ENCODE measurements at regions not wholly inside any gene's neighbourhood (a gene's known extent, or its start where the extent isn't known, plus 50 kb on each side); places are given as distances from the start of the nearest gene placed in this dataset.
A peak's percentile ranks its signal among the peaks of the same experiment; 100 is the strongest.

- Mint-ChIP-seq H3K36me3 (ENCODE audit: low read depth) (no peaks in the 10 kb centered on the region), H3K27me3 (ENCODE audit: low read depth) (peaks cover 33% of the 10 kb centered on the region), H3K4me1 (ENCODE audit: low read depth) (no peaks in the 10 kb centered on the region), H3K9me3 (no peaks in the 10 kb centered on the region), H3K4me3 (ENCODE audit: low read depth) (no peak overlapping the region), H3K27ac (no peak overlapping the region)
- intact Hi-C loops (cut with micrococcal nuclease): loop anchor here (1.0 kb wide), 1 partner anchor 24 kb away; no protein-coding TSS in a partner anchor
- DNase-seq (ENCODE audit: low spot score): no peak
These were observed 106.8 kb downstream of the VPREB1 start for GRCh38 chr22:22351366-22351765.

GRCh38 chr22:22352371-22352999, 107.9 kb downstream of the VPREB1 start:
- intact Hi-C loops (cut with micrococcal nuclease): no loop called here
- no peak for DNase-seq (ENCODE audit: low spot score)
- Mint-ChIP-seq H3K4me3 (ENCODE audit: low read depth) (no peak overlapping the region), H3K9me3 (no peaks in the 10 kb centered on the region), H3K27me3 (ENCODE audit: low read depth) (peaks cover 32% of the 10 kb centered on the region), H3K27ac (no peak overlapping the region), H3K36me3 (ENCODE audit: low read depth) (no peaks in the 10 kb centered on the region), H3K4me1 (ENCODE audit: low read depth) (peaks cover 6% of the 10 kb centered on the region)

DNA sequence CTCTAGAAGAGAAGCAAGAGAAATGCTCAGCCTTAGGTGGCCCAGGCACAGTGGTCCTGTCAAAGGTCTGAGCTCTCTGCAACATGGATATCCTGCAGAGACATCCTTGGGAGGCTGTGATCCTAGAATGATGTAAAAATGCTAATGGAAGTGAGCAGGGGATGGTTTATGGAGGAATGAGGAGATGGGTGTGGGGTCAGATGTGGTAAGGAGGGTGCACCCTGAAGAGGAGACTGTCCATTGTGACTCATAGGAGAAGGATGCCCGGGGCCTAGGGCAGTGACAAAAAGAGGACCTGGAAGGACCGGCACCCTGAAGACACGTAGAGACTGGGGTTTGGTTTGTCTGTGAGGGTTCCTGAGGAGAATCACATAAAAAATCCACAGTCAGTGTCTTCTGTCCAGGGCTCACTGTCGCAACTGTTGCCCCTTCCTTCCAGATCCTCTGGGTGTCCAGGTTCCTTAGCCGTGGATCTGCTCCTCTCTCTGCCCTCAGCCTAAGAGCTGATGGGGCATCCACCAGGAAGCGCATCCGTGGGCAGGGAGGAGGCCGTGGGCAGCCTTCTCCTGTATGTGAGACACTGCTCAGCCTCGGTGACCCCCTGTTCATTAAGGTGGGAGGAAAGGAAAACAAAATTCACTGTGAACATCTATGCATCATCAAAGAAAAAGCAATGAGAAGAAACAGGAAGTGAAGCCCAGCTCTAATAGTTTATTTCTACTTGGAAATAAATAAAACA, 110.7 kb downstream of the VPREB1 start:
- peaks cover 24% of the 10 kb centered on the region for H3K27me3 Mint-ChIP-seq (ENCODE audit: low read depth)
- no peak overlapping the region for H3K4me3 Mint-ChIP-seq (ENCODE audit: low read depth)
- intact Hi-C loops (cut with micrococcal nuclease): no loop called here
- no peak for DNase-seq (ENCODE audit: low spot score)
- no peaks in the 10 kb centered on the region for H3K36me3 Mint-ChIP-seq (ENCODE audit: low read depth)
- no peaks in the 10 kb centered on the region for H3K9me3 Mint-ChIP-seq
- H3K4me1 Mint-ChIP-seq (ENCODE audit: low read depth): peaks cover 6% of the 10 kb centered on the region
- H3K27ac Mint-ChIP-seq: no peak overlapping the region

DNA sequence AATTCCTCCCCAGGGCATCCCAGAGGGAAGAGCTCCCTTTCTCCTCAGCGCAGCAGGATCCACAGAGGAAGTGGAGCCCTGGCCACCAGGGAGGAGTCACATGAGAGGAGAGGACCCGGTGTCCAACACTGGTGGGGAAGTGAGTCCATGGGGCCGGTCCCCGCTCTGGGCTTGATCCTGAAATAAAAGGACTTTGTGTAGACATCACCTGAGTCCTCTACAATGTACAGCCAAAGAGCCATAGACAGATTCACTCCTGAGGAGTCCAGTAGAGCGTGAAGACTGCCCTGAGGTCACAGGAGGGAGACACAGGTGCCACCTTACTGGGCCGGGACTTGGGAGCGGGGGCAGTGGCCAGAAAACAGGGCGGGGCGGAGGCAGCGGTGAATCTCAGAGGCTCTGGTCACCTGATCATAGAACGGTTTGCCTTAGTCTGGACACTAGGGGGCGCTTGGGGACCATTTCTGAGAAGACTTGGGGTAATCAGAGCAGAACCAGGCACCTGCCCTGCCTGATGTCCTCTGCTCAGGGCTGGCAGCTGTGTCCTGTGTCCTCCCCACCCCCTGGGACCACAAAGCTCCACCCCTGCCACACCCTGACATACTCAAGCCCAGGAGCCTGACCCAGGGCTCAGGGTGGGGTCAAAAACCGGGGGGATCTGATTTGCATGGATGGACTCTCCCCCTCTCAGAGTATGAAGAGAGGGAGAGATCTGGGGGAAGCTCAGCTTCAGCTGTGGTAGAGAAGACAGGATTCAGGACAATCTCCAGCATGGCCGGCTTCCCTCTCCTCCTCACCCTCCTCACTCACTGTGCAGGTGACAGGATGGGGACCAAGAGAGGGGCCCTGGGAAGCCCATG, 112.7 kb downstream of the VPREB1 start:
- Mint-ChIP-seq H3K27ac (no peak overlapping the region), H3K4me1 (ENCODE audit: low read depth) (peaks cover 6% of the 10 kb centered on the region), H3K27me3 (ENCODE audit: low read depth) (peaks cover 38% of the 10 kb centered on the region), H3K36me3 (ENCODE audit: low read depth) (no peaks in the 10 kb centered on the region), H3K4me3 (ENCODE audit: low read depth) (no peak overlapping the region), H3K9me3 (no peaks in the 10 kb centered on the region)
- DNase-seq (ENCODE audit: low spot score): peak; percentile 71
- intact Hi-C loops (cut with micrococcal nuclease): no loop called here

GRCh38 chr22:22358152-22358551, 113.6 kb downstream of the VPREB1 start:
- Mint-ChIP-seq H3K27me3 (ENCODE audit: low read depth) (peaks cover 44% of the 10 kb centered on the region), H3K36me3 (ENCODE audit: low read depth) (no peaks in the 10 kb centered on the region), H3K27ac (no peak overlapping the region), H3K9me3 (no peaks in the 10 kb centered on the region), H3K4me1 (ENCODE audit: low read depth) (peaks cover 6% of the 10 kb centered on the region), H3K4me3 (ENCODE audit: low read depth) (no peak overlapping the region)
- no peak for DNase-seq (ENCODE audit: low spot score)
- intact Hi-C loops (cut with micrococcal nuclease): no loop called here

- Mint-ChIP-seq H3K4me1 (ENCODE audit: low read depth) (peaks cover 6% of the 10 kb centered on the region), H3K9me3 (no peaks in the 10 kb centered on the region)
These were observed 114.1 kb downstream of the VPREB1 start for GRCh38 chr22:22358686-22359085.

DNA sequence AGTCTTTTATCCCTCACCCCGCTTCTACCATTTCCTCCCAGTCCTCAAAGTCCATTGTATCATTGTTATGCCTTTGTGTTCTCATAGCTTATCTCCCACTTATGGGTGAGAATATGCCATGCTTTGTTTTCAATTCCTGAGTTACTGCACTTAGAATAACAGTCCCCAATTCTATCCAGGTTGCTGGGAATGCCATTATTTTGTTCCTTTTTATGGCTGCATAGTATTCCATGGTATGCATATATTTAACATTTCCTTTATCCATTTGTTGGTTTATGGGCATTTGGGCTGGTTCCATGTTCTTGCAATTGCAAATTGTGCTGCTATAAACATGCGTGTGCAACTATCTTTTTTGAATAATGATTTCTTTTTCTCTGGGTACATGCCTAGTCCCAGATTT, 114.9 kb downstream of the VPREB1 start:
- Mint-ChIP-seq H3K36me3 (ENCODE audit: low read depth) (no peaks in the 10 kb centered on the region), H3K4me3 (ENCODE audit: low read depth) (no peak overlapping the region), H3K27ac (no peak overlapping the region), H3K27me3 (ENCODE audit: low read depth) (peaks cover 43% of the 10 kb centered on the region), H3K4me1 (ENCODE audit: low read depth) (peaks cover 6% of the 10 kb centered on the region), H3K9me3 (no peaks in the 10 kb centered on the region)
- no peak for DNase-seq (ENCODE audit: low spot score)
- intact Hi-C loops (cut with micrococcal nuclease): no loop called here

More at GRCh38 chr22:22358686-22359085, 114.1 kb downstream of the VPREB1 start:
- DNase-seq (ENCODE audit: low spot score): no peak
- no peak overlapping the region for H3K4me3 Mint-ChIP-seq (ENCODE audit: low read depth)
- H3K36me3 Mint-ChIP-seq (ENCODE audit: low read depth): no peaks in the 10 kb centered on the region
- peaks cover 41% of the 10 kb centered on the region for H3K27me3 Mint-ChIP-seq (ENCODE audit: low read depth)
- intact Hi-C loops (cut with micrococcal nuclease): no loop called here
- no peak overlapping the region for H3K27ac Mint-ChIP-seq

DNA sequence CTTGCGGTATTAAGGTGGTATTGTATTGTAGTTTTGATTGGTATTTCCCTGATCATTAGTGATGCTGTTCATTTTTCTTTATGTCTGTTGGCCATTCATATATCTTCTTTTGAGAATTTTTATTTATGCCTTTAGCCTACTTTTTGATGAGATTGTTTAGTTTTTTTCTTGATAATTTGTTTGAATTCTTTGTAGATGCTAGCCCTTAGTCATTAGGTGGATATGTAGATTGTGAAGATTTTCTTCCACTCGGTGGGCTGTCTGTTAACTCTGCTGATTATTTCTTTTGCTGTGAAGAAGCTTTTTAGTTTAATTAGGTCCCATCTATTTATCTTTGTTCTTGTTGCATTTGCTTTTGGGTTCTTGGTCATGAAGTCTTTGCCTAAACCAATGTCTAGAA, 115.4 kb downstream of the VPREB1 start:
- Mint-ChIP-seq H3K4me3 (ENCODE audit: low read depth) (no peak overlapping the region), H3K27ac (no peak overlapping the region), H3K36me3 (ENCODE audit: low read depth) (no peaks in the 10 kb centered on the region), H3K27me3 (ENCODE audit: low read depth) (peaks cover 45% of the 10 kb centered on the region), H3K9me3 (no peaks in the 10 kb centered on the region), H3K4me1 (ENCODE audit: low read depth) (peaks cover 6% of the 10 kb centered on the region)
- intact Hi-C loops (cut with micrococcal nuclease): no loop called here
- DNase-seq (ENCODE audit: low spot score): no peak

DNA sequence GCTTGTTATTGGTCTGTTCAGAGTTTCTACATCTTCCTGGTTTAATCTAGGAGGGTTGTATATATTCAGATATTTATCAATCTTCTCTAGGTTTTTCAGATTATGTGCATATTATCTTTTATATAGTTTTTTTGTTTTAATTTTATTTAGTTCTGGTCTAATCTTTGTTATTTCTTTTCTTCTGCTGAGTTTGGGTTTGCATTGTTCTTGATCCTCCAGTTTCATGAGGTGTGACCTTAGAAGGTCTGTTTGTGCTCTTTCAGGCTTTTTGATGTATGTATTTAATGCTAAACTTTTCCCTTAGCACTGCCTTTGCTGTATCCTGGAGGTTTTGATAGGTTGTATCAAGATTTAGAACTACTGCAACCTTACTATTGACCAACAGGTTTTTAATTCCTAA, 117.7 kb downstream of the VPREB1 start:
- H3K9me3 Mint-ChIP-seq: no peaks in the 10 kb centered on the region
- H3K27ac Mint-ChIP-seq: no peak overlapping the region
- no peak overlapping the region for H3K4me3 Mint-ChIP-seq (ENCODE audit: low read depth)
- peaks cover 50% of the 10 kb centered on the region for H3K27me3 Mint-ChIP-seq (ENCODE audit: low read depth)
- H3K36me3 Mint-ChIP-seq (ENCODE audit: low read depth): no peaks in the 10 kb centered on the region
- H3K4me1 Mint-ChIP-seq (ENCODE audit: low read depth): no peaks in the 10 kb centered on the region
- intact Hi-C loops (cut with micrococcal nuclease): no loop called here
- DNase-seq (ENCODE audit: low spot score): no peak

- Mint-ChIP-seq H3K9me3 (no peaks in the 10 kb centered on the region), H3K4me1 (ENCODE audit: low read depth) (no peaks in the 10 kb centered on the region), H3K4me3 (ENCODE audit: low read depth) (no peak overlapping the region), H3K27me3 (ENCODE audit: low read depth) (peaks cover 52% of the 10 kb centered on the region), H3K36me3 (ENCODE audit: low read depth) (no peaks in the 10 kb centered on the region), H3K27ac (no peak overlapping the region)
- DNase-seq (ENCODE audit: low spot score): no peak
- intact Hi-C loops (cut with micrococcal nuclease): no loop called here
These were observed 118.3 kb downstream of the VPREB1 start for GRCh38 chr22:22362936-22363335.

GRCh38 chr22:22364207-22364606, 119.6 kb downstream of the VPREB1 start:
- H3K9me3 Mint-ChIP-seq: no peaks in the 10 kb centered on the region
- intact Hi-C loops (cut with micrococcal nuclease): no loop called here
- H3K4me1 Mint-ChIP-seq (ENCODE audit: low read depth): no peaks in the 10 kb centered on the region
- no peak overlapping the region for H3K4me3 Mint-ChIP-seq (ENCODE audit: low read depth)
- no peaks in the 10 kb centered on the region for H3K36me3 Mint-ChIP-seq (ENCODE audit: low read depth)
- peaks cover 51% of the 10 kb centered on the region for H3K27me3 Mint-ChIP-seq (ENCODE audit: low read depth)
- H3K27ac Mint-ChIP-seq: no peak overlapping the region
- no peak for DNase-seq (ENCODE audit: low spot score)

- DNase-seq (ENCODE audit: low spot score): no peak
- peaks cover 51% of the 10 kb centered on the region for H3K27me3 Mint-ChIP-seq (ENCODE audit: low read depth)
- no peak overlapping the region for H3K4me3 Mint-ChIP-seq (ENCODE audit: low read depth)
- H3K4me1 Mint-ChIP-seq (ENCODE audit: low read depth): no peaks in the 10 kb centered on the region
- H3K9me3 Mint-ChIP-seq: no peaks in the 10 kb centered on the region
- H3K36me3 Mint-ChIP-seq (ENCODE audit: low read depth): no peaks in the 10 kb centered on the region
- H3K27ac Mint-ChIP-seq: no peak overlapping the region
- intact Hi-C loops (cut with micrococcal nuclease): no loop called here
These were observed 122.0 kb downstream of the VPREB1 start for GRCh38 chr22:22366537-22366936.

GRCh38 chr22:22368516-22368915, 123.9 kb downstream of the VPREB1 start:
- no peak for DNase-seq (ENCODE audit: low spot score)
- intact Hi-C loops (cut with micrococcal nuclease): no loop called here
- no peaks in the 10 kb centered on the region for H3K4me1 Mint-ChIP-seq (ENCODE audit: low read depth)
- peaks cover 51% of the 10 kb centered on the region for H3K27me3 Mint-ChIP-seq (ENCODE audit: low read depth)
- H3K36me3 Mint-ChIP-seq (ENCODE audit: low read depth): no peaks in the 10 kb centered on the region
- no peak overlapping the region for H3K27ac Mint-ChIP-seq
- no peaks in the 10 kb centered on the region for H3K9me3 Mint-ChIP-seq
- no peak overlapping the region for H3K4me3 Mint-ChIP-seq (ENCODE audit: low read depth)
